Upper lobe of right lung (tissue), 1 donor: ENCODE measurements at regions not wholly inside any gene's neighbourhood (a gene's known extent, or its start where the extent isn't known, plus 50 kb on each side); places are given as distances from the start of the nearest gene placed in this dataset.

Experiments
- ATAC-seq: fragments of 200-7000 bp; cut with Tn5 transposase; one replicate; pipeline ENCODE4 v1.9.1; 2020; ENCODE audit warnings: mild to moderate bottlenecking, moderate library complexity
- DNase-seq: peaks from one replicate; pipeline ENCODE4 v3.0.0-alpha.2; 2020
- H3K27ac ChIP-seq: fragments of 200-600 bp; one replicate; pipeline ENCODE4 v1.8.0; 2022
- H3K27me3 ChIP-seq: fragments of 200-600 bp; one replicate; pipeline ENCODE4 v1.8.0; 2022; ENCODE audit warnings: mild to moderate bottlenecking
- H3K36me3 ChIP-seq: fragments of 200-600 bp; one replicate; pipeline ENCODE4 v1.8.0; 2022
- H3K4me1 ChIP-seq: fragments of 200-600 bp; one replicate; pipeline ENCODE4 v1.8.0; 2022
- H3K4me3 ChIP-seq: fragments of 200-600 bp; one replicate; pipeline ENCODE4 v1.8.0; 2022; ENCODE audit warnings: mild to moderate bottlenecking
- H3K9me3 ChIP-seq: fragments of 200-600 bp; one replicate; pipeline ENCODE4 v1.8.0; 2022
- intact Hi-C: fragments of 100-400 bp; cut with DNase I; formaldehyde crosslinking; loops from one replicate; pipeline ENCODE4 v1.11.0; 2022
- TF ChIP-seq, protein P1 (sequence below): fragments of 200-600 bp; IDR thresholded peaks from one replicate; pipeline ENCODE4 v1.8.0; 2022; ENCODE audit warnings: antibody characterized with exemption
- donor health status: DM: no; HTN: yes; CAD: no; lungs with severe emphysema.

- Histone ChIP-seq H3K4me3 (no peak overlapping the region), H3K27ac (no peak overlapping the region), H3K36me3 (no peaks in the 10 kb centered on the region), H3K27me3 (no peaks in the 10 kb centered on the region), H3K4me1 (no peaks in the 10 kb centered on the region), H3K9me3 (no peaks in the 10 kb centered on the region)
- TF ChIP-seq, protein P1, sequence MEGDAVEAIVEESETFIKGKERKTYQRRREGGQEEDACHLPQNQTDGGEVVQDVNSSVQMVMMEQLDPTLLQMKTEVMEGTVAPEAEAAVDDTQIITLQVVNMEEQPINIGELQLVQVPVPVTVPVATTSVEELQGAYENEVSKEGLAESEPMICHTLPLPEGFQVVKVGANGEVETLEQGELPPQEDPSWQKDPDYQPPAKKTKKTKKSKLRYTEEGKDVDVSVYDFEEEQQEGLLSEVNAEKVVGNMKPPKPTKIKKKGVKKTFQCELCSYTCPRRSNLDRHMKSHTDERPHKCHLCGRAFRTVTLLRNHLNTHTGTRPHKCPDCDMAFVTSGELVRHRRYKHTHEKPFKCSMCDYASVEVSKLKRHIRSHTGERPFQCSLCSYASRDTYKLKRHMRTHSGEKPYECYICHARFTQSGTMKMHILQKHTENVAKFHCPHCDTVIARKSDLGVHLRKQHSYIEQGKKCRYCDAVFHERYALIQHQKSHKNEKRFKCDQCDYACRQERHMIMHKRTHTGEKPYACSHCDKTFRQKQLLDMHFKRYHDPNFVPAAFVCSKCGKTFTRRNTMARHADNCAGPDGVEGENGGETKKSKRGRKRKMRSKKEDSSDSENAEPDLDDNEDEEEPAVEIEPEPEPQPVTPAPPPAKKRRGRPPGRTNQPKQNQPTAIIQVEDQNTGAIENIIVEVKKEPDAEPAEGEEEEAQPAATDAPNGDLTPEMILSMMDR, result no peak
- no peak for ATAC-seq
- intact Hi-C loops, result no loop called here
- DNase-seq, result no peak
Measured at GRCh38 chr15:35992791-35993190, 446.8 kb upstream of the DPH6 start.

GRCh38 chr15:35993196-35993595 lies 447.2 kb upstream of the DPH6 start:
- TF ChIP-seq, protein P1, result no peak
- intact Hi-C loops, result no loop called here
- H3K9me3 ChIP-seq, result no peaks in the 10 kb centered on the region

GRCh38 chr15:35994876-35995275 lies 448.9 kb upstream of the DPH6 start:
- H3K27ac ChIP-seq, result no peak overlapping the region
- no peak overlapping the region for H3K4me3 ChIP-seq
- H3K4me1 ChIP-seq, result no peaks in the 10 kb centered on the region
- DNase-seq (no peak), ATAC-seq (no peak)
- no peaks in the 10 kb centered on the region for H3K9me3 ChIP-seq
- TF ChIP-seq, protein P1, result no peak
- H3K27me3 ChIP-seq, result no peaks in the 10 kb centered on the region
- no peaks in the 10 kb centered on the region for H3K36me3 ChIP-seq
- intact Hi-C loops, result no loop called here

More at GRCh38 chr15:35993196-35993595, 447.2 kb upstream of the DPH6 start:
- Histone ChIP-seq H3K27me3 (no peaks in the 10 kb centered on the region), H3K4me1 (no peaks in the 10 kb centered on the region), H3K27ac (no peak overlapping the region), H3K4me3 (no peak overlapping the region), H3K36me3 (no peaks in the 10 kb centered on the region)
- ATAC-seq, result no peak
- DNase-seq, result no peak

GRCh38 chr15:35998663-35999602 lies 453.0 kb upstream of the DPH6 start:
- Histone ChIP-seq H3K36me3 (no peaks in the 10 kb centered on the region), H3K27me3 (no peaks in the 10 kb centered on the region), H3K9me3 (no peaks in the 10 kb centered on the region), H3K4me1 (no peaks in the 10 kb centered on the region), H3K4me3 (no peak overlapping the region), H3K27ac (no peak overlapping the region)
- TF ChIP-seq, protein P1, result no peak
- intact Hi-C loops, result no loop called here
- DNase-seq (no peak), ATAC-seq (no peak)

- TF ChIP-seq, protein P1, result no peak
- DNase-seq (no peak), ATAC-seq (no peak)
- intact Hi-C loops, result no loop called here
- Histone ChIP-seq H3K27me3 (no peaks in the 10 kb centered on the region), H3K27ac (no peak overlapping the region), H3K4me1 (no peaks in the 10 kb centered on the region), H3K36me3 (no peaks in the 10 kb centered on the region), H3K4me3 (no peak overlapping the region), H3K9me3 (no peaks in the 10 kb centered on the region)
Measured at GRCh38 chr15:36004891-36005490, 459.0 kb upstream of the DPH6 start.
